22Rv1 (cell line): ENCODE measurements at regions not wholly inside any gene's neighbourhood (a gene's known extent, or its start where the extent isn't known, plus 50 kb on each side); places are given as distances from the start of the nearest gene placed in this dataset.

Experiments
- CTCF ChIP-seq: fragments of 450-650 bp; IDR thresholded peaks from 2 replicates; pipeline ENCODE4 v1.5.1; 2017; ENCODE audit warnings: mild to moderate bottlenecking
- ZFX ChIP-seq: fragments of 450-650 bp; IDR thresholded peaks from 2 replicates; pipeline ENCODE4 v1.6.1; 2017; ENCODE audit warnings: antibody characterized with exemption, borderline replicate concordance

GRCh38 chr2:47238638-47239037, 62.3 kb upstream of the CALM2 start:
- TF ChIP-seq CTCF (no peak), ZFX (no peak)
